Amniotic stem cell (primary cell): ENCODE measurements at regions not wholly inside any gene's neighbourhood (a gene's known extent, or its start where the extent isn't known, plus 50 kb on each side); places are given as distances from the start of the nearest gene placed in this dataset.

ENCODE experiments used
- DNase-seq: peaks from one replicate; lab custom pipeline; 2025; lab: John Stamatoyannopoulos, UW

DNA sequence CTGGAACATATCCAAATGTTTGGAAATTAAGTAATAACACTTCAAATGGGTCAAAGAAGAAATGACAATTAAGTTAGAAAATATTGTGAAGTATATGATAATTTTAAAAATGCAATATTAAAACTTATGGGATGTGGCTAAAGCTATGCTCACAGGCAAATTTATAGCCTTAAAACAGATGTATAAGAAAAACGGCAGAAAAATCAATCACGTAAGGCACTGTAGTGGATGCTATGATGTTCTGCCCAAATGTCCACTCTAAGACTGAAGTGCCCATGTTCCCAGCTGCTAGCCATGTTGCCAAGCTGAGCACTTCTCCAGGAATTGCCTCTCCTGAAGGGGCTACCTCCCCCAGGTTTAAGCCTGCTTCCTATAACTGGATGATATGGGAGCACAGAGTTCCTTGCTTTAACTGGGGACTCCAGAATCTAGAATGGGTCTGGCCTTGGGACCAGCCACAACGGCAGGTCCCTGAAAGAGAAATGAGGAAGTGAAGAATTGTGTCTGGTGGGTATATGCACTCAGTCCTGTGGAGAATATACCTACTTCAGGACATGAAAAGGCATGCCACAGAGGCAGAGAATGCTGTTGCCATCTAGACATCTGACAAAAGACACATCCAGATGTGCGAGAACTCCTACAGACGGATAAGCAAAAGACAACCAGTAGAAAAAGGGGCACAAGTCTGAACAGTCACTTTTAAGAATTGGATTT, 78.2 kb upstream of the RXRA start:
- DNase-seq: no peak

DNA sequence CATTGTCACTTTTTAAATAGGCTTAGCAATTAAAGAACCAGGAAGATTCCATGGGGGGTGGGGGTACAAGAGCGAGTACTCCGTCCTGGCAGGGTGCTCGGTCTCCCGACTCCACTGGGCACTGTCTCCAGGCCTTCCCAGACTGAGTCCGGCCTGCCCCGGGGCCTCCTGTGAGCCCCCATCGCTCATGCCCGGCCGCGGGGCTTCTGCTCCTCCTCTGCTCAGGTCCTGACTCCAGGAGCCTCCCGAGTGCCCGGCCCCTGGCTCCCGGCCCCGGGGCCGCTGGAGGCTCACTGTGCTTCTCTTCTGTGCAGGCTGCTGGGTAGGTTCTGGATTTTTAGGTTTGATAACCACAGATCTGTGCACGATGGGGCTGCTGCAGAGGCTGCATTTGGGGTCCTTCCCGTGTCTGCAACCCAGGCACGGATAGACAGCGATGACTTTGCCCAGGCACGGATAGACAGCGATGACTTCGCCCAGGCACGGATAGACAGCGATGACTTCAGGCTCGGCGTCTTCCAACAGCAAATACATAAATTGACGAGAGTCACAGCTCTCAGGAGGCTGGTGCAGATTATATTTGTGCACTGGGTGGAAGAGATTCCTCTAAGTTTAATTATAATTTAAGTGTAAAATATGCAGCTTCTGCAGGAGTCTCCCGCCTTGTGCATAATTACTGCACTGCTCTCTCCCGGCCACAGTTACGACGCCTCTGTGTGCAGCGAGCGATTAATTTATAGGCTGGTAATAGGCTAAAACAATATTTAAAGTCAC, 74.8 kb upstream of the RXRA start:
- no peak for DNase-seq

DNA sequence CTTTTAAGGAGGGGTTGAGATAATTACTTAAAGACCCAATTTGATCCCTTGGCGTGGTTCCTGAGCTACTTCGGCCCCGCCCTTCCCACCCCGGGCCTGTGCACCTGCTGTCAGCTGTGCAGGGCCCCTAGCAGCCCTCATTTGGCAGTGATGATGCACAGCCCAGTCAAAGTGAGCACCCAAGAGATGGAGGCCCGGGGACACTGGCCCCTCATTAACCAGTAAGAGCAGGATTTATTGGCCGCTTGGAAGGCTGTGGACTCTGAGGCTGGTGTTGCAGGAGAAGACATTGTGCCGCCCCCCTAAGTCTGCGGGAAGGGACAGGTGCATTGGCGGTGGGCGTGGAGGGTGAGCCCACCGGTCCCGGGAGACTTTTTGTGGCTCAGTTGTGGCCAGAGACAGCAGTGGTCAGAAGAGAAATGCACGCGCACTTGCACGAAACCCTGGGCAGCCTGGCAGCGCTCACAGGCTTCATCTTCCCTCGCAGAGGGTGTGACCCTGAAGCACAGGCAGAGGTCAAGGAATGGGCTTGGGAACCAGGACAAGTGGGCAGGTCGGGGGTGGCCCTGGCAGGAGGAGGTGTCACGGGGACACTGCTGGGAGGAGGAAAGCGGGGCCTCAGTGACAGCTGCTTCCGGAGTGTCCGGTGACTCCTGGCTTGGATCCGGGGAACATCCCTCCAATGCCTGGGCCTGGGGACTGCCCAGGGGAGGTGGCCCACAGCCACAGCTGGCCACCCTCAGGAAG, 74.0 kb upstream of the RXRA start:
- DNase-seq: no peak

DNA sequence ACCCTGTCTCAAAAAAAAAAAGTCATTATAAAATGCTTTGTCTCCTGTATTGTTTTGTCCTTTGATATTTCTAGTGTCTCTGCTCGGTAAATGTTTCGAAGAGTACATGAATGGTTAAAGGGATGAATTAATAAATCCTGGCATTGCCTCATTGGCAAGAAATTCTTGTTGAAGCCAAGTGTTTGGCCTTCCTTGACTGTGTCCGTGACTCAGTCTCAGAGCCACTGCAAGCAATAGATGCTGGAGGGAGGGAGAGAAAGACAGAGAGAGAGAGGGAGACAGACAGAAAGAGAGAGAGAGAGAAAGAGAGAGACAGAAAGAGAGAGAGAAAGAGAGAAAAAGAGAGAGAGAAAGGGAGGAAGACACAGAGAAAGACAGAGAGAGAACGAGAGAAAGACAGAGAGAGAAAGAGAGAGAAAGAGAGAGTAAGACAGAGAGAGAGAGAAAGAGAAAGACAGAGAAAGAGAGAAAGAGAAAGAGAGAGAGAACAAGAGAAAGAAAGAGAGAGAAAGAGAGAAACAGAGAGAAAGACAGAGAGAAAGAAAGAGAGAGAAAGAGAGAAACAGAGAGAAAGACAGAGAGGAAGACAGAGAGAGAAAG, 72.5 kb upstream of the RXRA start:
- no peak for DNase-seq

DNA sequence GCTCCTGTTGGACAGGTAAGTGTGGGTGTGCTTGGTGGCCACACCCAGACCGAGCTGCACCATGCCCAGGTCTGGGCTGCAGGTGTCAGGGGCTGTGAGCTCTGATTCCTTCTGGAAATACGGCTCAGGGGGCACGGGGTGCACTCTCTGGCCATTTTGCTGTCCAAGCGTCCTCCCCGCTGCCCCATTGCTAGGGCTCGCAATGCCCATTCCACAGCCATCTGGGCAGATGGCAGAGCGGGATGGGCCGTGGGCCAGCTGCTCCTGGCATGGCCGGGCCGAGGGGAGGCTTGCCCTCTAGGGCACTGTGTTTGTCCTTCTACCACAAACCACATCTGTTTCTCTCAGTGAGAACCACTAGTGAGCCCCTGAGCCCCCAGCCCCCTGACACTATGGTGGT, 67.9 kb upstream of the RXRA start:
- no peak for DNase-seq

- no peak for DNase-seq
Measured at GRCh38 chr9:134258828-134259546, 67.3 kb upstream of the RXRA start.

DNA sequence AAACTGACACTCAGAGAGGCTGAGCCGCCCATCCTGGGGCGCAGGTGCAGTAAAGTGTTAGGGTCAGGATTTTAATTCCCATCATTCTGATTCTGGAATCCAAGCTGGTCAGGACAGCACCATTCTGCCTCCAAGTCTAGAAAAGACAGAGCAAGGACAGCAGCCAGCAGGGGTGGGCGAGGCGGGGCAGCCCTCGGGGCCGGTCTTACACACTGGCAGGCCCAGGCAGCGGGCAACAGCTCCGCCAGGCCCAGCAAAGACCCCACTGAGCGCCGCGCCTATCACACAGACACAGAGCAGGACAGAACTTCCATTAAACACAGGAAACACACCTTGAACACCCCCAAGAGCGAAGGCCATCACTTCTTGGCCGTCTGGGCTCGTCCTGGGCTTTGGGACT, 66.5 kb upstream of the RXRA start:
- DNase-seq: no peak

GRCh38 chr9:134260801-134261200, 65.5 kb upstream of the RXRA start:
- DNase-seq: no peak

- DNase-seq: no peak
Measured at GRCh38 chr9:134262035-134262434, 64.2 kb upstream of the RXRA start.

DNA sequence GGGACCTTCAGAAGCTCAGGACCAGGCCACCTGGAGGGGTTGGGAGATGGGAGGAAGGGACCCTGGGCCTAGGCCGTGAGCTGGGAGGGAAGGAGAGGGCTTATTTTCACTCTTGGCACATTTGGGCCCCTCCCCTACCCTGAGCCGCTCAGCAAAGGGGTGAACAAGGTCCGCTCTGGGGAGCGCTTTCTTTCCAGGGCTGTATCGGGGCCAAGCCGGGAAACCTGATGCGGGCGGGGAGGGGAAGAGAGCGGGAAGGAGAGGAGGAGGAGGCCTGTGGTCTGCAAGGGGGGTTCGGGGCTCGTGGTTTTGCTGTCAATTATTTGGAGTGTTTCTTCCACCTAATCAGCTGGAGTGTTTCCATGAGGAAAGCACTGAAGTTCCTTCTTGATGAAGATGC, 62.7 kb upstream of the RXRA start:
- DNase-seq: no peak

DNA sequence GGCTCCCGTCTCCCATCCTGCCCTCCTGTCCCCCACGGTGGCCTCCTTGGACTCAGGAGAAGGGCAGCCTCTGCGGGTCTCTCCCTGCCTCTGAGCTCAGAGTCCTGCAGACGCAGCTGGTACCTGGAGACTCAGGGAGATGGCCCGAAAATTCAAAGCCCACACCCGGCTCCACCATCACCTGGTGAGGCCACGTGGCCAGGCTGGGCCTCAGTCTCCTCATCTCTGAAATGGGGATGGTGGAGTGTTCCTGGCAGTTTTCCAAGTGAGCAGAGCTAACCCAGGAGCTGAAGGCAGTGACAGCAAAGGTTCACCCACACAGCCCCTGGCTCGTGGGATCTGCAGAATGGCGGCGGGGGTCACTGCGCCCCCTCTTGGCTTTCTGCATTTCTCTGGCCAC, 62.1 kb upstream of the RXRA start:
- DNase-seq: no peak

- no peak for DNase-seq
Measured at GRCh38 chr9:134265078-134265477, 61.2 kb upstream of the RXRA start.

GRCh38 chr9:134266418-134266817, 59.8 kb upstream of the RXRA start:
- DNase-seq: no peak

GRCh38 chr9:134267305-134267880, 58.9 kb upstream of the RXRA start:
- no peak for DNase-seq

GRCh38 chr9:134267881-134268724, 58.2 kb upstream of the RXRA start:
- no peak for DNase-seq

DNA sequence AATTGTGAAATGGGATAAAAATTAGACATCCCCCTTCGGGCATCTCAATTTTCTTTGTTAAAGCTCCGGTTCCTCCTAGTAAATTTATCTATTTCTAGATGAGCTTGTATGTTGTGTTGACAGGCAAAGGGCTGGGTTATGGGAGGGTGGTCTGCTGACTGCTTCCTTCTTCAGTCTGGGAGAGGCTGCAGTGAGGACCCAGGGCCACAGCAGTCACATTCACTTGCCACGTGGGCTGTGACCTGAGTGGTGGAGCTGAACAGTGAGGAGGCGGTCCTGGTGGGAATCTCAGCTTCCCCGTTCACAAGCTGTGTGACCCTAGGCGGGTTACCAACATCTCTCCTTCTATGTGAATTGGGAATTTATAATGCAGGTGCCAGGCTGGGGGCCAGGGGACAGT, 57.5 kb upstream of the RXRA start:
- DNase-seq: no peak

DNA sequence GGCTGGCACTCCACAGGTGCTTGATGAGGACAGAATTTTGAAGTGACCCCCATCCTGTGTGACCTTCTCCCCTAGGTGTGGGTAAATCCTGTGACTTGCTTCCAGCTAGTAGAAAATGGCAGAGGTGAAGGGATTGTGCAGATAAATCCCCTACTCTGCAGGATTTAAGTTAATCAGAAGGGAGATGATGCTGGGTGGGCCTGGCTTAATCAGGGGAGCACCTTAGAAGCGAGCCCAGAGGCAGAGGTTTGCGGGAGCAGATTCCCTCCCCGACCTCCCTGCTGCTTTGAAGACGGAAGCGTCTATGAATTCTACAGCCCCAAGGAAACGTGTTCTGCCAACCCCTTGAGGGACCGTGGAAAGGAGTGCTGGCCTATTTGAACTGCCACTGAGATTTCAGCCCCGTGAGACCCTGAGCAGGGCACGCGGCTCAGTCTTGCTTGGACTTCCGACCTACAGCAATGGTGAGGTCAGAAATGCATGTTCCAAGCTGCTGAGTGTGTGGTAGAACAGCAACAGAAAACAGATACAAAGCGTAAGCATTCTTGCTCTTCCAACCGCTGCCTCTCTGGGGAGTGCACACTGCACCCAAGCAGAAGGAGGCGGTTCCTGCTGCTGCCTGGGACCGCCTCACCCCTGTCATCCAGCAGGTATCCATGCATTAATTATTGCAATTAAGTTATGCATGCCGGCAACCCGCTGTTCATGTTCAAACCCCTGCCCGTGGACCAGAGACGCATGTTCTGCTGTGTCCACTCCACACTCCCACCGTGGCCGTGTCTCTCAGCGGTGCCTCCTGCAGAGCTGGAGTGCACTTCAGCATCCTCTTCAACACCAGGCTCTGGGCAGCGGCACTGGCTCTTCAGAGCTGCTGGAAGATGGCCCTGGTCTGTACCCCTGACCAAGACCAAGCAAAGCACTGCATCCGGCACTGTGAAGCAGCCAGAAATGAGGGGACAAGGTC, 54.6 kb upstream of the RXRA start:
- no peak for DNase-seq

GRCh38 chr9:134272302-134273023, 53.8 kb upstream of the RXRA start:
- DNase-seq: no peak

- DNase-seq: no peak
Measured at GRCh38 chr9:134273647-134274046, 52.6 kb upstream of the RXRA start.
